Muscle layer of duodenum (tissue), 2 donors: ENCODE measurements at regions not wholly inside any gene's neighbourhood (a gene's known extent, or its start where the extent isn't known, plus 50 kb on each side); places are given as distances from the start of the nearest gene placed in this dataset.

Experiments used
- H3K27ac ChIP-seq: one replicate; pipeline ENCODE4 v1.7.0; 2013; ENCODE audit warnings: mild to moderate bottlenecking, low read length
- H3K27me3 ChIP-seq: one replicate; pipeline ENCODE4 v1.7.0; 2013; ENCODE audit warnings: low read depth, mild to moderate bottlenecking, control low read depth, low read length
- H3K36me3 ChIP-seq, 2 donors: one replicate each; pipeline ENCODE4 v1.7.0; 2013; ENCODE audit warnings: low read length in 2 of 2, control low read depth in 1 of 2, mild to moderate bottlenecking in 1 of 2; ENCODE audit not compliant: insufficient read depth in 2 of 2, control insufficient read depth in 1 of 2
- H3K4me1 ChIP-seq, 2 donors: one replicate each; pipeline ENCODE4 v1.7.0; 2013; ENCODE audit warnings: low read length in 2 of 2, mild to moderate bottlenecking in 2 of 2, control low read depth in 1 of 2, moderate library complexity in 1 of 2; ENCODE audit not compliant: insufficient read depth in 2 of 2, control insufficient read depth in 1 of 2
- H3K4me3 ChIP-seq, 2 donors: one replicate each; pipeline ENCODE4 v1.7.0; 2013; ENCODE audit warnings: low read length in 2 of 2, low read depth in 1 of 2, mild to moderate bottlenecking in 1 of 2
- H3K9me3 ChIP-seq, 2 donors: one replicate each; pipeline ENCODE4 v1.7.0; 2013; ENCODE audit warnings: low read length in 2 of 2, control low read depth in 1 of 2, mild to moderate bottlenecking in 1 of 2; ENCODE audit not compliant: control insufficient read depth in 1 of 2
- donor health status: healthy.

DNA sequence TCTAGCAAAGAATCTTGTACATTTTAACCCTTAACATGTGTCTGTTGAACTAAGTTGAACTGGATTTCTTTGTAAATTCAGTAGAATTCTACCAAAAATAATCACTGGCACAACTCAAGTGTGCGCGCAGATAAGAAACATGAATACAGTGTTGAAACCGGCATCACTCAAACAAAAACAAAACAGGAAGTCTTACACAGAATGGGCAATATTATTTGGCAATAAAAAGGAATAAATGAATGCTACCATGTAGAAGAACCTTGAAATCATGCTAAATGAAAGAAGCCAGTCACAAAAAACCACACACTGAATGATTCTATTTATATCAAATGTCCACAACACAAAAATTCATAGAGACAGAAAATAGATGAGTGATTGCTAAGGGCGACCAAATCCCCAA is 102.9 kb upstream of the ZFHX3 start:
- no peak overlapping the region for H3K4me3 ChIP-seq
- H3K27me3 ChIP-seq, result no peaks in the 10 kb centered on the region
- no peaks in the 10 kb centered on the region for H3K9me3 ChIP-seq
- no peaks in the 10 kb centered on the region for H3K36me3 ChIP-seq
- H3K27ac ChIP-seq, result no peak overlapping the region
- no peaks in the 10 kb centered on the region for H3K4me1 ChIP-seq

DNA sequence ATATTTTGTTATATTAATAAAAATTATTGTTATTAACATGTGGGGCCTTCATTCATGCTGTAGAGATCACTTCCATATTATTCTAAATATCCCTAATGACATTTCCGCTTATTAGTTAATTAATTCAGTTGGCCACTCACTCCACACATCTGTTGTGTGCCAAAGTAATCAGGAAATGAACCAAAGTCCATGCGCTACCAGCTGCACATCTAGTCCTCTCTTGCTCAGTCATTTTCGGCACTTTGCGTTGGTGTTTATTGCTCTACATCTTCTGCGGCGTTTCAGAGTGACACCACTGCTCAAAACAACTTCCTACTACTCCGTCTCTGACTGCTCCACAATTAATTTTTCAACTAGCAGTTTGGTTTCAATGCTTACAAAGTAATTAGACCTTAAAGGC is 101.4 kb upstream of the ZFHX3 start:
- Histone ChIP-seq H3K27ac (no peak overlapping the region), H3K4me1 (no peaks in the 10 kb centered on the region), H3K4me3 (no peak overlapping the region), H3K27me3 (no peaks in the 10 kb centered on the region), H3K9me3 (no peaks in the 10 kb centered on the region), H3K36me3 (no peaks in the 10 kb centered on the region)

DNA sequence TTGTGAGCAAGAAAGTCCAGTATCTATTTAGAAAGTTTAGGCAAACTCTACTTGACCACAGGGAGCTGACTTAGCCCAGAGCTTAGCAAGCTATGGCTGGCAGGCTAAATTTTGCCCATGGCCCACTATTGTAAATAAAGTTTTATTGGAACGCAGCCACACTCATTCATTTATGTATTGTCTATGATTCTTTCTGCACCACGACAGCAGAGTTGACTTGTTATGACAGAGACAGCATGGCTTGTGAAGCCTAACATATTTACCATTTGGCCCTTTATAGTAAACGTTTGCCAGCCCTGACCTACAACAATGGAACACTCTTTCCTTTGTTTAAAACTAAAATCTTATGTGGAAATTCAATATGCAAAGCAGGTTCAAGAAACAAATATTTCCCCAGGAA is 100.0 kb upstream of the ZFHX3 start:
- Histone ChIP-seq H3K36me3 (no peaks in the 10 kb centered on the region), H3K27ac (no peak overlapping the region), H3K27me3 (no peaks in the 10 kb centered on the region), H3K9me3 (no peaks in the 10 kb centered on the region), H3K4me3 (no peak overlapping the region), H3K4me1 (no peaks in the 10 kb centered on the region)

DNA sequence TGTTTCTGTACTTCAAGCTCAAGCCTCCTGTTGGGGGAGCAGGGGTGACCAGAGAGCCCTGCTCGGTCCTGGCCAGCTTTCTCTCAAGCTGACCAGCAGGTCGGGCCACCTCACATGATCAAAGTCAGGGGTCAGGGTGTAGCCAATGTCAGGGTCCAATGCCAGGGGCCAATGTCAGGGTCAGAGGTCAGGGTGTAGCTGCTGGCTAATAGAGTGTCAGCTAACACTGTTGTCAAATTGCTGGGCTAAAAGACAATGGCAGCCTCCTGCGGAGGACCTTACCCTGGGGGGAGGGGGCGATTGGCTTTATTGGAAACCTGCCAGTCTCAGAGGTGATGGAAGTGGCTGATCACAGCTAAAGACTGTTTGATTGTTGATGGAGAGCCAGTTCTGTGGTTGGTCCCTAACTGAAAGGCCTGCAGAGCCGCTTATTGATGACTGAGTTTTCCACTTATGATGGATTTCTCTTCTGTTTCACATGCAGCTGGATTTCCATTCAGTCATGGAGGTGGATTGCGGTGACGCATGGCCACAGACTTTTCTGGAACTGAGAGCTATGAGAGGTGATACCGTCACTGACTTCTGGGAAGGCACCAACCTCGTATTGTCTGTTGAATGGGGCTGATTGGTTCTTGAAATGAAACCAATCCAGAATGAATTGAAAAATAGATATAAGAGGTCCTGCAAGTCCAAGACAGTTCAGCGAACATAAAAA is 97.4 kb upstream of the ZFHX3 start:
- no peaks in the 10 kb centered on the region for H3K4me1 ChIP-seq
- no peaks in the 10 kb centered on the region for H3K36me3 ChIP-seq
- no peaks in the 10 kb centered on the region for H3K9me3 ChIP-seq
- no peak overlapping the region for H3K4me3 ChIP-seq
- H3K27me3 ChIP-seq, result no peaks in the 10 kb centered on the region
- no peak overlapping the region for H3K27ac ChIP-seq

DNA sequence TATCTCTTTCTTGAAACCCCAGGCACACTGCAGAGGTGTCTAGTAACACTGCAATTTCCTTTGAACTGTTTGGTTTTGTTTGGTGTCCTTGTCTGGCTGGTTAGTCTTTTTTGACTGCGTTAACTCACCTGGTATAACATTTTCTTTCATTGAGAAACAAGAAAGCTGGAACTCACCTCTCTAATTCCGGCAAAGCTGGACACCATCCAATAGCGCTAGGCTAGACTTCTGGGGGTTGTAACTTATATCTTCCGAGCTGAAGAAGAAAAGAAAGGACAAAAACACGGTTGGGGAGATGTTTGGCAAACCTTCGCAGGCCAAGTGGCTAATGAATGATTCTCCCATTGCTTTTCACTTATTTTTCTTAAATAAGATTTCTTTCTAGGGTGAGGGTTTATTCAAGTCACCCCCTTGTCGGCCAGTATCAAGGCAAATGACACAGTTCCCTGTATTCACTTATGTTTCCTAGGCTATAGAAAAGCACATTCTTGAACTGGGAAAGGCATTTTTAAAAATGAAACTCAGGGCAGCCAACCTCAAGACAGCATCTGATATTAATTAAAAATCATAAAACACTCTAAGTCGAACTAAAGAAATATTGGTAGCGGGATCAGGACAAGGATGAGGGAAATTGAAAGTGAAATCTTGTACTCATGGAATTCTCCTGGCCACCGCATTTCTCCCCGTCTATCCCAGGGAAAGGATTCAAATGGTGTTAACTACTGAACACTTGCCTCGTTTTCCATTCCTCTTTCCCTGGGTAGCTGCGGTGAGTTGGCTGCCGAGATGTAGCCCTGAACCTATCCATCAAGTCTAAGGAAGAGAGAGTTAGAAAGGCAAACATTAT is 95.9 kb upstream of the ZFHX3 start:
- H3K4me1 ChIP-seq, result no peaks in the 10 kb centered on the region
- H3K9me3 ChIP-seq, result no peaks in the 10 kb centered on the region
- H3K4me3 ChIP-seq, result peak overlapping the region; percentile 35 to 51
- no peaks in the 10 kb centered on the region for H3K36me3 ChIP-seq
- H3K27ac ChIP-seq, result peak overlapping the region; percentile 18
- no peaks in the 10 kb centered on the region for H3K27me3 ChIP-seq

DNA sequence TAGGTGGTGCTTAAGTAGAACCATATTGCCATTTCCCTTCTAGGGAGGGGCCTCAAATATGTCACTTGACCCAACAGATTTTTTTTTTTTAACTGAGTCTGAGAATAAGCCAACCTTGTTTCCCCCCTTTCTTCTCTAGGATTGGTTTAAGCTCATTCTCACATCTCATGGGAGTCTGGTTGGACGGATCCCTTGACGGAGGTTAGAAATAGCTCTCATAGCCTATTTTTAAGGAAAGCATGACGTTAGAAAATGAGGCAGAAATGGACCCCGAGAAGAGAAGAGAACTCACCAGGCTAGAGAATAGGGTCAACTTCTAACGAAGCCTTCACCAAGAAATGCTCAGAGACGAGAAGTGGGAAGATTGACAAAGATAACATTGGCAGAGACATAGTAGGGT is 95.1 kb upstream of the ZFHX3 start:
- Histone ChIP-seq H3K9me3 (no peaks in the 10 kb centered on the region), H3K36me3 (no peaks in the 10 kb centered on the region), H3K4me1 (no peaks in the 10 kb centered on the region), H3K4me3 (peak overlapping the region in 1 of 2 donors; percentile 35), H3K27ac (peak overlapping the region; percentile 18), H3K27me3 (no peaks in the 10 kb centered on the region)

DNA sequence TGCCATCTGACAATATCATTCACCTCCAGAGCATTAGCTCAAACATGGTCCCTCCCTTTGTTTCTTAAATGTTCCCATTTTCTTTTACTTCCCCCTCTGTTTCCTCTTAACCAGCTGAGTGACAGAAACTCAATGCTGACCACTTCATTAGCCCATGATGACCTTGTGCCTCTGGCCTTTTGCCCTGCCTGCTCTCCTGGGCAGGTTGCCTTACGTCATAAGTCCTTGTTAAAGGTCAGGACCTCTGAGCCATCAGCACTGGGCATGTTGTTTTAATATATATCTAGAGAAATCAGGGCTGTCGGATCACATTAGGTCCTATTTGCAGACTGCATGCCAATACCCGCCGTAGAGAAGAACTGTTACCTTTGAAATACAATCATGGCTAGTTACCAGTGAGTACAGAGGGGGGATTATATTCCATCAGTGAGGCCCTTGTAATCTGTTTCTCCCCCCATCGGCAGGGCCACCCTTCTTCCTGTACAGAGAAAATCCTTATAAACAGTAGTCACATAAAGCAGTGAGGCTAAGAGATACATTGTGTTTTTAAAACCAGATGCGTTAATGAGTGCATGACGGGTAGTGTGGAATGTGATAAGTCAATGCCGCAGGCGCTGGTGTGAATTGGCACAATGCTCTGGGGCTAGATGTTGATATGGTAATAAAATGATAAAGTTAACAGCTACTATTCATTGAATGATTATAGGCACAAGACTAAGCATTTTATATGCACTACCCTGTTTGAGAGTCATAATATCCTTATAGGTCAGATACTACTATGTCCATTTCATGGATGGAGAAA is 94.3 kb upstream of the ZFHX3 start:
- Histone ChIP-seq H3K4me3 (no peak overlapping the region), H3K4me1 (no peaks in the 10 kb centered on the region), H3K27ac (no peak overlapping the region), H3K36me3 (no peaks in the 10 kb centered on the region), H3K9me3 (no peaks in the 10 kb centered on the region), H3K27me3 (no peaks in the 10 kb centered on the region)

DNA sequence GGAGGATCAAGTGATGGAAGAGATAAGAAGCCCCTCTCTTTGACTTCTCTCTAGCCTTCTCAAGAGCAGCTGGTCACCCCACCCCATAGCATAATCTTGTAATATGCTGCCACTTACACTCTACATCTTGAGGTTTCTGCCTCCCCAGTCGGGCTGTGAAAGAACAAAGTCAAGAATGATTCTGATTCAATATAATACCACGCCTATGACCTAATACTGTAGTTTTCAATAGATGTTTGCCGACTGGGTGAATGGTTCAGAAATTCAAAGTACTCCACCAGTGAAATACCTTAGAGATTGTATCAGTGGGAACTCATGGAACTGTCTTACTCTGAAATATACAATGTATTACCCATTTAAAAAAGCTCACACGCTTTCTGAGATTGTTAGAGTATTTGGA is 93.0 kb upstream of the ZFHX3 start:
- Histone ChIP-seq H3K27ac (no peak overlapping the region), H3K36me3 (no peaks in the 10 kb centered on the region), H3K27me3 (no peaks in the 10 kb centered on the region), H3K9me3 (no peaks in the 10 kb centered on the region), H3K4me1 (no peaks in the 10 kb centered on the region), H3K4me3 (no peak overlapping the region)

DNA sequence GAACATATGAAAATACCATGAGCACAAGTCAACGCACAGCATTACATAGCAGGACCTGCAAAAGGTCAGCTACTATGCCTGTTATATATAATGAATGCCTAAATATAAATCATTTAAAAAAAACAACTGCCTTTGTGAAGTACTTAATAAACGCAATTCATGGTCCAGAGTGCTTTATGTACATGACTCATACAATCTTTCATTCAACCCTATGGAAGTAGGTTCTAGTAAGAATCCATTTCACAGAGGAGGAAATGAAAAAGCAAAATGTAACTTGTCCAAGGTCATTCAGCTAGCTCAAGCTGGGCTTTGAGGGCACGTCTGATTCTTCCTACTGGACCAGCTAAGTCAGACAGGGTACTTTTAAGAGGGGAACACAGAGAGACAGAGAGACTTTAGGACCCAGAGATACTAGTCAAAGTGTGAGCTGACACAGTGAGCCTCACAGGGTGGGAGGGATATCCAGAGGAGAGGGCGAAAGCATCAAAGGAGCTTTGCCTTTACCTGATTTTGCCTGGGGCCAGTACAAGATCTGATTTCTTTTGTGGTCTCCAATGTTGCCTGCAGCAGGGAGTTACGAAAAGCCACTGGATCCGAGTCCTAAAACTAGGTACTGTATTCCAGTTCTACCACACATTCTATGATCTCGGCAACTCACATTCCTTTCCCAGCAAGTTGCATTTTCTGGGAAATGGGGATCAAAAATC is 83.4 kb upstream of the ZFHX3 start:
- Histone ChIP-seq H3K4me3 (no peak overlapping the region), H3K27me3 (no peaks in the 10 kb centered on the region), H3K9me3 (peaks cover 0 to 2% of the 10 kb centered on the region in 2 donors)

DNA sequence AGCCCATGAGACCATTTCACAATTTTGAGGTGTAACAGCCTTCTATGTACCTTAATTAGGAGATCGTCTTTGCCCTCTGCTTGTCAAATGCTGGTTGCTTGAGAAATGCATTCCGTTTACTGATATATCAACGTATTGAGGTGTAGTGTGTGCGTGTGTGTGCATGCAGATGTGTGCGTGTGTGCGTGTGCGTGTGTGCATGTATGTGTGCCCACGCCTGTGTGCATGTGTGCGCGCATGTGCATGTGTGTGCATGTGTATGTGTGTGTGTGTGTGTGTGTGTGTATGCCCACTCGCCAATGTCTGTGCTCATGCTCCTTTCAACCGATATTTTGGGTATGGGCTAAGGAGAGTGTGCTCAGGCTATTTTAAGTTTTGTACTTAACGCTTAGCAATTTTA is 81.5 kb upstream of the ZFHX3 start:
- H3K36me3 ChIP-seq, result no peaks in the 10 kb centered on the region
- no peaks in the 10 kb centered on the region for H3K27me3 ChIP-seq
- H3K27ac ChIP-seq, result no peak overlapping the region
- no peak overlapping the region for H3K4me3 ChIP-seq
- H3K4me1 ChIP-seq, result no peaks in the 10 kb centered on the region
- H3K9me3 ChIP-seq, result peaks cover 0 to 2% of the 10 kb centered on the region in 2 donors

More for the DNA sequence above, 83.4 kb upstream of the ZFHX3 start:
- no peaks in the 10 kb centered on the region for H3K36me3 ChIP-seq
- no peak overlapping the region for H3K27ac ChIP-seq
- no peaks in the 10 kb centered on the region for H3K4me1 ChIP-seq

DNA sequence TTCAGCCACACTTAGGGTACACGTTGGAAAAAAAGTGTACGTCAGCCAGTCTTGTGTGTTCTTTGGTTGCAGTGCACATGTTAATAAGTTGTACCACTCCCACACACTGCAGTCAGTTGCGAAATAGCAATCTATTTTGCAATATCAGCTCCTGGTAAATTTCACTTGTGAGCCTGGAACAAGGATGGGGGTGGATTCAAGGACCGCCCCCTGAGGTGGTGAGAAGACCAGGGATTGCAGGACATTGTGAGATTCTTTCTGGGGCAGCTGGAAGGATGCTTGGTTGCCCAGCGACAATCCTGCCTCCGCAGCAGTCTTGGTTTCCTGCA is 78.6 kb upstream of the ZFHX3 start:
- Histone ChIP-seq H3K9me3 (peaks cover 0 to 2% of the 10 kb centered on the region in 2 donors), H3K4me3 (no peak overlapping the region), H3K4me1 (no peaks in the 10 kb centered on the region), H3K27ac (no peak overlapping the region), H3K36me3 (no peaks in the 10 kb centered on the region), H3K27me3 (no peaks in the 10 kb centered on the region)
